Hepatocyte (in vitro differentiated cells): ENCODE measurements at regions not wholly inside any gene's neighbourhood (a gene's known extent, or its start where the extent isn't known, plus 50 kb on each side); places are given as distances from the start of the nearest gene placed in this dataset.

Experiments
- CTCF ChIP-seq: fragments of 200-600 bp; sonication (generic); IDR thresholded peaks from 2 replicates; pipeline ENCODE4 v1.5.1; 2016; ENCODE audit warnings: antibody characterized with exemption, mild to moderate bottlenecking; ENCODE audit not compliant: poor library complexity
- EZH2 ChIP-seq: fragments of 200-600 bp; sonication (generic); IDR thresholded peaks from 2 replicates; pipeline ENCODE4 v1.6.1; 2016; ENCODE audit warnings: antibody characterized with exemption, mild to moderate bottlenecking, borderline replicate concordance
- EZH2phosphoT487 ChIP-seq: fragments of 200-600 bp; sonication (generic); IDR thresholded peaks from one replicate; pipeline ENCODE4 v1.6.1; 2018; ENCODE audit warnings: antibody characterized with exemption, mild to moderate bottlenecking, low read depth, moderate library complexity; ENCODE audit not compliant: unreplicated experiment, severe bottlenecking

- TF ChIP-seq EZH2, result no peak
- TF ChIP-seq CTCF, result no peak
- TF ChIP-seq EZH2phosphoT487, result no peak
Measured at GRCh38 chr12:46921048-46921763, 95.4 kb upstream of the SLC38A4 start.
